Activated CD4-positive, alpha-beta T cell treated with anti-CD3 and anti-CD28 coated beads for 48 hours (primary cell): ENCODE measurements at regions not wholly inside any gene's neighbourhood (a gene's known extent, or its start where the extent isn't known, plus 50 kb on each side); places are given as distances from the start of the nearest gene placed in this dataset.
"Not testable (repeated sequence)": the region's sequence is repeated elsewhere in the genome, so short reads cannot be mapped to it uniquely, and the experiment has no call there.

Experiments used
- DNase-seq: peaks from one replicate; pipeline ENCODE4 v3.0.0-alpha.2; 2020

GRCh38 chr7:119748251-119748860, 524.6 kb upstream of the KCND2 start:
- DNase-seq, result no peak

GRCh38 chr7:119748991-119749390, 524.0 kb upstream of the KCND2 start:
- no peak for DNase-seq

GRCh38 chr7:119756687-119757086, 516.3 kb upstream of the KCND2 start:
- DNase-seq, result no peak

- DNase-seq, result no peak
Measured at GRCh38 chr7:119758254-119758653, 514.7 kb upstream of the KCND2 start.

GRCh38 chr7:119761776-119762175, 511.2 kb upstream of the KCND2 start:
- no peak for DNase-seq

GRCh38 chr7:119782286-119782685, 490.7 kb upstream of the KCND2 start:
- no peak for DNase-seq

GRCh38 chr7:119783799-119784198, 489.2 kb upstream of the KCND2 start:
- DNase-seq, result no peak

GRCh38 chr7:119802147-119802546, 470.8 kb upstream of the KCND2 start:
- DNase-seq, result no peak

GRCh38 chr7:119825091-119825655, 447.8 kb upstream of the KCND2 start:
- DNase-seq, result no peak

GRCh38 chr7:119826547-119826946, 446.4 kb upstream of the KCND2 start:
- no peak for DNase-seq

GRCh38 chr7:119838444-119838843, 434.5 kb upstream of the KCND2 start:
- no peak for DNase-seq

GRCh38 chr7:119842337-119842736, 430.6 kb upstream of the KCND2 start:
- no peak for DNase-seq

GRCh38 chr7:119842786-119843185, 430.2 kb upstream of the KCND2 start:
- DNase-seq, result no peak

- DNase-seq, result no peak
Measured at GRCh38 chr7:119861385-119861784, 411.6 kb upstream of the KCND2 start.

- no peak for DNase-seq
Measured at GRCh38 chr7:119868387-119868786, 404.6 kb upstream of the KCND2 start.

- no peak for DNase-seq
Measured at GRCh38 chr7:119879835-119880234, 393.1 kb upstream of the KCND2 start.

GRCh38 chr7:119886007-119886406, 387.0 kb upstream of the KCND2 start:
- no peak for DNase-seq

GRCh38 chr7:119886525-119886924, 386.4 kb upstream of the KCND2 start:
- not testable (repeated sequence) for DNase-seq

- no peak for DNase-seq
Measured at GRCh38 chr7:119888251-119888650, 384.7 kb upstream of the KCND2 start.

GRCh38 chr7:119890631-119891030, 382.3 kb upstream of the KCND2 start:
- DNase-seq, result no peak

GRCh38 chr7:119895320-119895719, 377.7 kb upstream of the KCND2 start:
- DNase-seq, result no peak

GRCh38 chr7:119896386-119896785, 376.6 kb upstream of the KCND2 start:
- no peak for DNase-seq

GRCh38 chr7:119900996-119901672, 371.8 kb upstream of the KCND2 start:
- DNase-seq, result no peak

- DNase-seq, result no peak
Measured at GRCh38 chr7:119903085-119903484, 369.9 kb upstream of the KCND2 start.

GRCh38 chr7:119905495-119905894, 367.5 kb upstream of the KCND2 start:
- DNase-seq, result no peak
